ENCODE measurements at regions not wholly inside any gene's neighbourhood (a gene's known extent, or its start where the extent isn't known, plus 50 kb on each side); places are given as distances from the start of the nearest gene placed in this dataset.

DNA sequence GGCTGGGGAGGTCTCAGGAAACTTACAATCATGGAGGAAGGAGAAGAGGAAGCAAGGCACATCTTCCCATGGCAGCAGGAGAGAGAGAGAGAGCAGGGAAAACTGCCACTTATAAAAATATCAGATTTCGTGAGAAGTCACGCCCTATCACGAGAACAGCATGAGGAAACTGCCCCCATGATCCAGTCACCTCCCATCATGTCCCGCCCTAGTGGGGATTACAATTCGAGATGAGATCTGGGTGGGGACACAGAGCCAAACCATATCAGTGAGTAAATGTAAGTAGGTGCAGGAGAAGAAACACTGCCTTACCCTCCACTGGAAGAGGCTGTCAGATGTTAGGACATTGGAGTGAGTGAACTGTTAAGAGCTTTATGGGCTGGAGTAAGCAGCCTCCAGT lies 270.4 kb downstream of the TFAP2C start (continued):
- TF ChIP-seq, protein P1, sequence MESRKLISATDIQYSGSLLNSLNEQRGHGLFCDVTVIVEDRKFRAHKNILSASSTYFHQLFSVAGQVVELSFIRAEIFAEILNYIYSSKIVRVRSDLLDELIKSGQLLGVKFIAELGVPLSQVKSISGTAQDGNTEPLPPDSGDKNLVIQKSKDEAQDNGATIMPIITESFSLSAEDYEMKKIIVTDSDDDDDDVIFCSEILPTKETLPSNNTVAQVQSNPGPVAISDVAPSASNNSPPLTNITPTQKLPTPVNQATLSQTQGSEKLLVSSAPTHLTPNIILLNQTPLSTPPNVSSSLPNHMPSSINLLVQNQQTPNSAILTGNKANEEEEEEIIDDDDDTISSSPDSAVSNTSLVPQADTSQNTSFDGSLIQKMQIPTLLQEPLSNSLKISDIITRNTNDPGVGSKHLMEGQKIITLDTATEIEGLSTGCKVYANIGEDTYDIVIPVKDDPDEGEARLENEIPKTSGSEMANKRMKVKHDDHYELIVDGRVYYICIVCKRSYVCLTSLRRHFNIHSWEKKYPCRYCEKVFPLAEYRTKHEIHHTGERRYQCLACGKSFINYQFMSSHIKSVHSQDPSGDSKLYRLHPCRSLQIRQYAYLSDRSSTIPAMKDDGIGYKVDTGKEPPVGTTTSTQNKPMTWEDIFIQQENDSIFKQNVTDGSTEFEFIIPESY (IDR thresholded peaks at IDR 0.05) = no peak
- no peak for TF ChIP-seq IKZF2 (IDR thresholded peaks at IDR 0.05)
- TF ChIP-seq FOXM1 (IDR thresholded peaks at IDR 0.05; ENCODE audit: low read depth, low read length) = no peak
- TF ChIP-seq, protein P2, sequence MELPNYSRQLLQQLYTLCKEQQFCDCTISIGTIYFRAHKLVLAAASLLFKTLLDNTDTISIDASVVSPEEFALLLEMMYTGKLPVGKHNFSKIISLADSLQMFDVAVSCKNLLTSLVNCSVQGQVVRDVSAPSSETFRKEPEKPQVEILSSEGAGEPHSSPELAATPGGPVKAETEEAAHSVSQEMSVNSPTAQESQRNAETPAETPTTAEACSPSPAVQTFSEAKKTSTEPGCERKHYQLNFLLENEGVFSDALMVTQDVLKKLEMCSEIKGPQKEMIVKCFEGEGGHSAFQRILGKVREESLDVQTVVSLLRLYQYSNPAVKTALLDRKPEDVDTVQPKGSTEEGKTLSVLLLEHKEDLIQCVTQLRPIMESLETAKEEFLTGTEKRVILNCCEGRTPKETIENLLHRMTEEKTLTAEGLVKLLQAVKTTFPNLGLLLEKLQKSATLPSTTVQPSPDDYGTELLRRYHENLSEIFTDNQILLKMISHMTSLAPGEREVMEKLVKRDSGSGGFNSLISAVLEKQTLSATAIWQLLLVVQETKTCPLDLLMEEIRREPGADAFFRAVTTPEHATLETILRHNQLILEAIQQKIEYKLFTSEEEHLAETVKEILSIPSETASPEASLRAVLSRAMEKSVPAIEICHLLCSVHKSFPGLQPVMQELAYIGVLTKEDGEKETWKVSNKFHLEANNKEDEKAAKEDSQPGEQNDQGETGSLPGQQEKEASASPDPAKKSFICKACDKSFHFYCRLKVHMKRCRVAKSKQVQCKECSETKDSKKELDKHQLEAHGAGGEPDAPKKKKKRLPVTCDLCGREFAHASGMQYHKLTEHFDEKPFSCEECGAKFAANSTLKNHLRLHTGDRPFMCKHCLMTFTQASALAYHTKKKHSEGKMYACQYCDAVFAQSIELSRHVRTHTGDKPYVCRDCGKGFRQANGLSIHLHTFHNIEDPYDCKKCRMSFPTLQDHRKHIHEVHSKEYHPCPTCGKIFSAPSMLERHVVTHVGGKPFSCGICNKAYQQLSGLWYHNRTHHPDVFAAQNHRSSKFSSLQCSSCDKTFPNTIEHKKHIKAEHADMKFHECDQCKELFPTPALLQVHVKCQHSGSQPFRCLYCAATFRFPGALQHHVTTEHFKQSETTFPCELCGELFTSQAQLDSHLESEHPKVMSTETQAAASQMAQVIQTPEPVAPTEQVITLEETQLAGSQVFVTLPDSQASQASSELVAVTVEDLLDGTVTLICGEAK (IDR thresholded peaks at IDR 0.05; ENCODE audit: borderline replicate concordance) = no peak
- TF ChIP-seq CHD2 (IDR thresholded peaks at IDR 0.05; ENCODE audit: borderline replicate concordance, low read depth, low read length) = no peak
- no peak for TF ChIP-seq FOXK2 (IDR thresholded peaks at IDR 0.05)
- no peak for TF ChIP-seq CEBPB (IDR thresholded peaks at IDR 0.05; ENCODE audit: borderline replicate concordance in 1 of 2, low read depth in 2 of 2, low read length in 2 of 2)

DNA sequence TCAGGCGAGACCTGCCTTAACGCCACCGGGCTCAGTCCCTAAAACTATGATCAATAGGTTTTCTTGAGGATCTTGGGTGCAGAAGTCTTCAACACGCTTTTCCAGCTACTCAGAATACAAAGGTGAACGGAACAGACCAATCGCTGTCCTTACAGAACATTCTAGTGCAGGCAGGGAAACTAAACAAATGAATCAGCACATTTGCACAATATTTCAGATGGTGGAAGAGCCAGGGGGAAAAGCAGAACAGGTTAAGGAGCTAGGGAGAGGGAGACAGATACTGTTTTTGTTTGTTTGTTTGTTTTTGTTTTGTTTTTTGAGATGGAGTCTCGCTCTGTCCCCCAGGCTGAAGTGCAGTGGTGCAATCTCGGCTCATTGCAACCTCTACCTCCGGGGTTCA lies 271.1 kb downstream of the TFAP2C start:
- no peaks in the 10 kb centered on the region for H3K4me1 ChIP-seq (ENCODE audit: control insufficient read depth, insufficient read depth, low read length)
- no peak for TF ChIP-seq KAT2A (conservative IDR thresholded peaks at IDR 0.05; ENCODE audit: control insufficient read depth, low read depth, low read length)
- no peak for TF ChIP-seq FOS (IDR thresholded peaks at IDR 0.05; ENCODE audit: borderline replicate concordance, extremely low read depth, insufficient read length)
- in situ Hi-C loops (cut with MboI) (no loop called here), intact Hi-C loops (cut with micrococcal nuclease; ENCODE audit: unreplicated experiment) (no loop called here)
- POLR2A ChIA-PET = no interaction called here
- no peaks in the 10 kb centered on the region for H3K79me2 ChIP-seq (ENCODE audit: control insufficient read depth, insufficient read depth, low read length)
- H3K4me2 ChIP-seq (ENCODE audit: control insufficient read depth, insufficient read depth) = no peak overlapping the region
- CTCF ChIA-PET = no interaction called here
- SMC1A ChIA-PET (ENCODE audit: uncharacterized antibody, unreplicated experiment) = no interaction called here
- H3K9me3 ChIP-seq (replicated peaks; ENCODE audit: control insufficient read depth, insufficient read depth, low read length) = no peaks in the 10 kb centered on the region
- 15% methylated on average over 9 of the region's 9 CpGs for WGBS (ENCODE audit: insufficient coverage, insufficient replicate concordance, low lambda C conversion rate, missing lambda C conversion rate)
- H4K20me1 ChIP-seq (ENCODE audit: control insufficient read depth, insufficient read depth) = no peaks in the 10 kb centered on the region
- no TSS peak for BruUV-seq (replicated peaks)
- no peak for FAIRE-seq
- no peaks in the 10 kb centered on the region for H3K27me3 ChIP-seq (replicated peaks in 1 of 2; ENCODE audit: control insufficient read depth in 2 of 2, insufficient read depth in 2 of 2, low read length in 1 of 2)
- no peak overlapping the region for H2AFZ ChIP-seq (ENCODE audit: control insufficient read depth, low read depth, low read length)
- H3K9ac ChIP-seq (ENCODE audit: control insufficient read depth, insufficient read depth, low read length) = no peak overlapping the region
- H3K36me3 ChIP-seq (ENCODE audit: control insufficient read depth in 2 of 2, insufficient read depth in 2 of 2, low read length in 1 of 2) = no peaks in the 10 kb centered on the region
- H3K4me3 ChIP-seq = no peak overlapping the region
- ATAC-seq = no peak
- RAD21 ChIA-PET (ENCODE audit: unreplicated experiment) = no interaction called here
- DNase-seq (ENCODE audit: low read depth, low spot score) = no peak
- no peak overlapping the region for H3K27ac ChIP-seq (ENCODE audit: control insufficient read depth, insufficient read depth)
